ENCODE measurements at regions not wholly inside any gene's neighbourhood (a gene's known extent, or its start where the extent isn't known, plus 50 kb on each side); places are given as distances from the start of the nearest gene placed in this dataset.

DNA sequence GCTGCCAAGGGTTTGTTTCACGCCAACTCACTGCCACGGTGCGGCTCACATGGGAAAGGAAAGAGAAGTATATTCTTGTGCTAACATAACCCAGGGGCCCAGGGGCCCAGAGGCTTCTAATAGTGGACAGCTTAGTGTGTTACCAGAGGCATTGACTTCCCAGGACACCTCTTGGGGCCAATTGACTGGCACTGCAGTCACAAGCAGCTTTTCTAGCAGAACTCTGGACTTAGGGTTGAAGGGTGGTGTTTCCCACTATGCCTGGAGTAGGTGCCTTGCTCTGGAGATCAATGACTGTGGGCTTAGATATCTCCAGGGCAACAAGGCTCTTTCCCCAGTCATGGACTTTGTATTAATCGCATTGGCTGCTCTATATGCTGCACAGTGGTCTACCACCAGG, 172.7 kb upstream of the KBTBD8 start:
- H3K36me3 ChIP-seq: no peaks in the 10 kb centered on the region
- no peak overlapping the region for H3K27ac ChIP-seq
- H3K4me3 ChIP-seq: no peak overlapping the region
- no peaks in the 10 kb centered on the region for H3K9me3 ChIP-seq
- TF ChIP-seq, protein P1, sequence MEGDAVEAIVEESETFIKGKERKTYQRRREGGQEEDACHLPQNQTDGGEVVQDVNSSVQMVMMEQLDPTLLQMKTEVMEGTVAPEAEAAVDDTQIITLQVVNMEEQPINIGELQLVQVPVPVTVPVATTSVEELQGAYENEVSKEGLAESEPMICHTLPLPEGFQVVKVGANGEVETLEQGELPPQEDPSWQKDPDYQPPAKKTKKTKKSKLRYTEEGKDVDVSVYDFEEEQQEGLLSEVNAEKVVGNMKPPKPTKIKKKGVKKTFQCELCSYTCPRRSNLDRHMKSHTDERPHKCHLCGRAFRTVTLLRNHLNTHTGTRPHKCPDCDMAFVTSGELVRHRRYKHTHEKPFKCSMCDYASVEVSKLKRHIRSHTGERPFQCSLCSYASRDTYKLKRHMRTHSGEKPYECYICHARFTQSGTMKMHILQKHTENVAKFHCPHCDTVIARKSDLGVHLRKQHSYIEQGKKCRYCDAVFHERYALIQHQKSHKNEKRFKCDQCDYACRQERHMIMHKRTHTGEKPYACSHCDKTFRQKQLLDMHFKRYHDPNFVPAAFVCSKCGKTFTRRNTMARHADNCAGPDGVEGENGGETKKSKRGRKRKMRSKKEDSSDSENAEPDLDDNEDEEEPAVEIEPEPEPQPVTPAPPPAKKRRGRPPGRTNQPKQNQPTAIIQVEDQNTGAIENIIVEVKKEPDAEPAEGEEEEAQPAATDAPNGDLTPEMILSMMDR (IDR thresholded peaks at IDR 0.05): no peak
- no peak for DNase-seq (ENCODE audit: low spot score)
- H3K27me3 ChIP-seq: no peaks in the 10 kb centered on the region
- no peaks in the 10 kb centered on the region for H3K4me1 ChIP-seq

DNA sequence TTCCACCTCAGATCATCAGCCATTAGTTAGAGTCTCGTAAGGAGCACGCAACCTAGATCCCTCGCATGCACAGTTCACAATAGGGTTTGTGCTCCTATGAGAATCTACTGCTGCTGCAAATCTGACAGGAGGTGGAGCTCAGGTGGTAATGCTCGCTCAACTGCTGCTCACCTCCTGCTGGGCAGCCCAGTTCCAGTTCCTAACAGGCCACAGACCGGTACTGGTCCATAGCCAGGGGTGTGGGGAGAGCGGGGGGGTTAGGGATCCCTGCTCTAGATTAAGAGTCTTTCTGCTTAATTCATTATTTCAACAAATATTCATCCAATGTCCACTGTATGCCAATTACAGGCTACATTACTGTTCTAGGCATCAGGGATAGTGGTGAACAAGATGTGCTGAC, 170.4 kb upstream of the KBTBD8 start:
- H3K4me3 ChIP-seq: no peak overlapping the region
- no peaks in the 10 kb centered on the region for H3K36me3 ChIP-seq
- H3K9me3 ChIP-seq: no peaks in the 10 kb centered on the region
- TF ChIP-seq, protein P1 (IDR thresholded peaks at IDR 0.05): no peak
- H3K4me1 ChIP-seq: no peaks in the 10 kb centered on the region
- no peak for DNase-seq (ENCODE audit: low spot score)
- H3K27ac ChIP-seq: no peak overlapping the region
- no peaks in the 10 kb centered on the region for H3K27me3 ChIP-seq

DNA sequence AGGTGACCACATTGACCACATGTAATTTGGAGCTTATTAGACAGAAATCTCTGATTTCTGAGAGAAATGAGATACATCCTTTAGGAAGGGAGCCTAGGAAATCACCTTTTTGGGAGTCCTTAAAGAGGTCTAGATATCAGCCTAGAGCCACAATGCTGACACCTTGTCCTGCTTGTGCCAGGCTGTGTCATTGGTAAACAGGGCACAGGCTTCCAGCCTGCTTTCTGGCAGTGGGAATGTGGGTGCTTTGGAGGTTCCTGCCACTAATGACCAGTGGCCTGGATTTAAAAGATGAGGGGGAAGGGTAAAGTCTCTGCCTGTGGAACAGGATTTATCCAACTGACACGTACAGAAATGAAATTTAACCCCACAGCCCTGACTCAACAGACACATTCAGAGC, 169.8 kb upstream of the KBTBD8 start:
- no peak overlapping the region for H3K27ac ChIP-seq
- DNase-seq (ENCODE audit: low spot score): no peak
- H3K9me3 ChIP-seq: no peaks in the 10 kb centered on the region
- no peaks in the 10 kb centered on the region for H3K4me1 ChIP-seq
- TF ChIP-seq, protein P1 (IDR thresholded peaks at IDR 0.05): no peak
- H3K4me3 ChIP-seq: no peak overlapping the region
- H3K27me3 ChIP-seq: no peaks in the 10 kb centered on the region
- no peaks in the 10 kb centered on the region for H3K36me3 ChIP-seq

DNA sequence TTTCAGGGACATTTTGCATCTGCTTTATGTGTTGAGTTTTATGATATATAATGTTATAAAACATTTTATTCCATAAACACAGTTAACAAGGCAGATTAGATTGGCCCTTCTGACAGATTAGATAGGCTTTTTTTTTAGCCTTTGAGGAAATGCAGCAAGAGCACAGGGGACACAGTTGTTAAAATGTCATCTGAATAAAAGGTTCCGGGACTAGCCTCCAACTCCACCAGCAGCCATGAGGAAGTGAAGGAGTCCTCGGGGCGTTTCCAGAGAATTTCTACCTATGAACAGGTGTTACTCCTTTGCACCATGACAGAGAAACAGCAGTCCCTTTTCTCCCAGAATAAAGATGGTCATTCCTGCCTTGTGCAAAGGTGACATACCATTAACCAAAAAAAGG, 167.8 kb upstream of the KBTBD8 start:
- Histone ChIP-seq H3K27me3 (no peaks in the 10 kb centered on the region), H3K9me3 (no peaks in the 10 kb centered on the region), H3K36me3 (no peaks in the 10 kb centered on the region), H3K4me3 (no peak overlapping the region), H3K4me1 (no peaks in the 10 kb centered on the region), H3K27ac (no peak overlapping the region)
- DNase-seq (ENCODE audit: low spot score): no peak
- TF ChIP-seq, protein P1 (IDR thresholded peaks at IDR 0.05): no peak

DNA sequence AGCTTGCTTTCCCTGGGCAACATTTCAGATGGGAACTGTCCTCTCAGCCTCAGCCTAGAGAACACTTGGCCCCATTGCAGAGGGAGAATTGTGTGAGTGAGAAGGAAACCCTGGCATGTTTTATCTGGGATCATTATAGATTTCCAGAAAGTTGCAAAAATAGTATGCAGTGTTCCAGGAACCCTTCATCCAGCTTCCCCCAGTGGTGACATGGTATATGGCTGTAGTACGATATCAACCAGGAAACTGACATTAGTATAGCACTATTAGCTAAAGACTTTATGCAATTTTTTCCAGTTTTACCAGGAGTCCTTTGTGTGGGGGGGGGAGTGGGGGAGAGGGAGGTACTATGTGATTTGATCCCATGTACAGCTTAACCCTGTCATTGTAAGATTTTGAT, 166.2 kb upstream of the KBTBD8 start:
- TF ChIP-seq, protein P1 (IDR thresholded peaks at IDR 0.05): no peak
- no peak overlapping the region for H3K27ac ChIP-seq
- no peak for DNase-seq (ENCODE audit: low spot score)
- H3K27me3 ChIP-seq: no peaks in the 10 kb centered on the region
- H3K4me3 ChIP-seq: no peak overlapping the region
- no peaks in the 10 kb centered on the region for H3K9me3 ChIP-seq
- H3K4me1 ChIP-seq: no peaks in the 10 kb centered on the region
- H3K36me3 ChIP-seq: no peaks in the 10 kb centered on the region

DNA sequence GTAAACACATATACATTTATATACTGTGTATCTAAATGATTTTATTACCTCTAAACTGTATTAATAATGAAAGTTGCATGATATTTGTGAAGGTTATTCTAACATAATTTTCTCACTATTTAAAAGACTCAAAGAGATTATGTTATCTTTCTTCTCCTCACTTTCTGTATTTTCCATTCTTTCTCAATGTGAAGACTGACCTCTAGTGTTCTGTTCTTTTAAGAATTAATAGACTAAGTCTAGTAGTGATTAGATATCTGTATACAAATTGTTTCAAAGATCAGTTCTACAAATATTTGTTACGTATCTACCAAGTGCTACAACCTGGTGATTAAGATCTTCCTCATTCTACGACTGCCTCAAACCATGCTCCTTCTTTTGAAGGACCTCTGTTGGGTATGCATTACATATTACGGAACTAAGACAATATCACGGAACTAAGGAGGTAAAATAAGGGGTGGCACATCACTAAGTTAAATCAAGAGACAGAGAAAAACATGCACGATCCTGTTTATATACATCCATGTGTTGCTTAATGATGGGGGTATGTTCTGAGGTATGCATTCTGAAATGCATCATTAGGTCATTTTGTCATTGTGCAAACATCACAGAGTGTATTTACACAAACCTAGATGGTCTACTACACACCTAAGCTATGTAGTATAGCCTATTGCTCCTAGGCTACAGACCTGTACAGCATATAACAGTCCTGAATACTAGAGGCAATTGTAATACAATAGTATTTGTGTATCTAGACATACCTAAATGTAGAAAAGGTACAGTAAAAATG, 161.5 kb upstream of the KBTBD8 start:
- Histone ChIP-seq H3K36me3 (no peaks in the 10 kb centered on the region), H3K9me3 (no peaks in the 10 kb centered on the region), H3K4me1 (no peaks in the 10 kb centered on the region), H3K27me3 (no peaks in the 10 kb centered on the region), H3K4me3 (no peak overlapping the region), H3K27ac (no peak overlapping the region)
- TF ChIP-seq, protein P1 (IDR thresholded peaks at IDR 0.05): no peak
- no peak for DNase-seq (ENCODE audit: low spot score)
